ENCODE measurements at regions not wholly inside any gene's neighbourhood (a gene's known extent, or its start where the extent isn't known, plus 50 kb on each side); places are given as distances from the start of the nearest gene placed in this dataset.

DNA sequence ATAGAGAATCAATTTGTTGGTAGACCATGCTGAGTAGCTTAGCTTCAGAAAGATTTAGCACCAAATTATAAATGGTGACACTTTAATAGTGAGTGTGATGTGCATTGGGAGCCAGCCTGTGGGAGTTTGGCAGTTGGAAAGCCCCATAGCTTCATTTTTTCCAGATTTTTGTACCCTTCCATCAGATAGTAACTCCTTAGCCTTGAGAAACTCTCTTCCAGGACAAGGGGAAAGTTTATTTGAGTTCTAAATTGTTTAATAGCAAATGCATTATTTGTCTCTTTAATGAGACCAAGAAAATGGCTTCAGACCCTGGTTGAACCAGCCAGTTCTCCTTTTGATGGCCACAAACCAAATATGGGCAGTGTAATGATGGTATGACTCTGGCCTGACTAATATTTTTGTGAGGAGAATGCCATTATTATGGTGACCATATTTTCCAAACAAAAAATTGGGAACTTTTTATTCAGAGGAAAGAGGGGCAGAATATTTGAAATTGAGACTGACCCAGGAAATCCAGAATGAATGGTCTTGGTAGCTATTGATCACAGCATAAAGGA is 49.8 kb downstream of the PLCE1 start:
- Mint-ChIP-seq H3K4me3 (ENCODE audit: unreplicated experiment) (no peak overlapping the region), H3K36me3 (ENCODE audit: low read depth, unreplicated experiment) (no peaks in the 10 kb centered on the region), H3K27ac (ENCODE audit: unreplicated experiment) (no peak overlapping the region), H3K4me1 (ENCODE audit: low read depth, unreplicated experiment) (peaks cover 8% of the 10 kb centered on the region), H3K27me3 (ENCODE audit: low read depth, unreplicated experiment) (no peaks in the 10 kb centered on the region), H3K9me3 (ENCODE audit: unreplicated experiment) (no peaks in the 10 kb centered on the region)
- Histone ChIP-seq H3K4me2 (ENCODE audit: low read length) (peak overlapping the region; percentile 78), H2AFZ (ENCODE audit: low read depth, low read length) (no peak overlapping the region), H3K4me3 (ENCODE audit: insufficient read depth, low read depth, low read length) (no peak overlapping the region), H3K9ac (ENCODE audit: low read length) (no peak overlapping the region), H3K9me3 (ENCODE audit: insufficient read depth, low read depth, low read length) (no peaks in the 10 kb centered on the region), H3K27ac (ENCODE audit: low read depth, low read length) (peak overlapping the region; percentile 76), H3K27me3 (ENCODE audit: insufficient read depth, low read length) (no peaks in the 10 kb centered on the region), H3K36me3 (ENCODE audit: insufficient read depth, low read length) (no peaks in the 10 kb centered on the region), H3K4me1 (ENCODE audit: insufficient read depth, low read length) (peaks cover 18% of the 10 kb centered on the region), H4K20me1 (ENCODE audit: insufficient read depth, low read length) (no peaks in the 10 kb centered on the region), H3K79me2 (ENCODE audit: insufficient read depth, low read length) (no peaks in the 10 kb centered on the region)
- FAIRE-seq (no peak), DNase-seq (ENCODE audit: low read depth) (no peak)
- no peak for TF ChIP-seq CTCF (IDR thresholded peaks at IDR 0.05; ENCODE audit: insufficient read depth, low read depth, low read length)
- TF ChIP-seq EZH2 (IDR thresholded peaks at IDR 0.05; ENCODE audit: insufficient read depth, low read length), result no peak

GRCh38 chr10:94046098-94046497 is 52.4 kb downstream of the PLCE1 start:
- no peaks in the 10 kb centered on the region for H3K36me3 ChIP-seq (ENCODE audit: insufficient read depth, low read length)
- H4K20me1 ChIP-seq (ENCODE audit: insufficient read depth, low read length), result no peaks in the 10 kb centered on the region
- H2AFZ ChIP-seq (ENCODE audit: low read depth, low read length), result no peak overlapping the region
- H3K9ac ChIP-seq (ENCODE audit: low read length), result no peak overlapping the region
- H3K79me2 ChIP-seq (ENCODE audit: insufficient read depth, low read length), result no peaks in the 10 kb centered on the region
- peaks cover 17% of the 10 kb centered on the region for H3K4me1 ChIP-seq (ENCODE audit: insufficient read depth, low read length)
- H3K9me3 ChIP-seq (ENCODE audit: insufficient read depth, low read depth, low read length), result no peaks in the 10 kb centered on the region
- no peak for FAIRE-seq
- H3K4me1 Mint-ChIP-seq (ENCODE audit: low read depth, unreplicated experiment), result peaks cover 8% of the 10 kb centered on the region
- no peak overlapping the region for H3K4me2 ChIP-seq (ENCODE audit: low read length)
- H3K27me3 ChIP-seq (ENCODE audit: insufficient read depth, low read length), result no peaks in the 10 kb centered on the region
- H3K9me3 Mint-ChIP-seq (ENCODE audit: unreplicated experiment), result no peaks in the 10 kb centered on the region
- H3K27me3 Mint-ChIP-seq (ENCODE audit: low read depth, unreplicated experiment), result no peaks in the 10 kb centered on the region
- H3K36me3 Mint-ChIP-seq (ENCODE audit: low read depth, unreplicated experiment), result no peaks in the 10 kb centered on the region
- no peak overlapping the region for H3K27ac Mint-ChIP-seq (ENCODE audit: unreplicated experiment)
- no peak overlapping the region for H3K27ac ChIP-seq (ENCODE audit: low read depth, low read length)
- no peak for TF ChIP-seq CTCF (IDR thresholded peaks at IDR 0.05; ENCODE audit: insufficient read depth, low read depth, low read length)
- TF ChIP-seq EZH2 (IDR thresholded peaks at IDR 0.05; ENCODE audit: insufficient read depth, low read length), result no peak
- H3K4me3 Mint-ChIP-seq (ENCODE audit: unreplicated experiment), result no peak overlapping the region
- no peak for DNase-seq (ENCODE audit: low read depth)
- no peak overlapping the region for H3K4me3 ChIP-seq (ENCODE audit: insufficient read depth, low read depth, low read length)

- no peaks in the 10 kb centered on the region for H3K9me3 ChIP-seq (ENCODE audit: insufficient read depth, low read depth, low read length)
- H3K27ac Mint-ChIP-seq (ENCODE audit: unreplicated experiment), result no peak overlapping the region
- H3K4me2 ChIP-seq (ENCODE audit: low read length), result no peak overlapping the region
- no peaks in the 10 kb centered on the region for H3K79me2 ChIP-seq (ENCODE audit: insufficient read depth, low read length)
- H3K9ac ChIP-seq (ENCODE audit: low read length), result no peak overlapping the region
- peaks cover 10% of the 10 kb centered on the region for H3K4me1 ChIP-seq (ENCODE audit: insufficient read depth, low read length)
- H3K4me1 Mint-ChIP-seq (ENCODE audit: low read depth, unreplicated experiment), result peaks cover 3% of the 10 kb centered on the region
- H3K4me3 ChIP-seq (ENCODE audit: insufficient read depth, low read depth, low read length), result no peak overlapping the region
- H3K27me3 ChIP-seq (ENCODE audit: insufficient read depth, low read length), result no peaks in the 10 kb centered on the region
- no peak overlapping the region for H3K27ac ChIP-seq (ENCODE audit: low read depth, low read length)
- H3K36me3 Mint-ChIP-seq (ENCODE audit: low read depth, unreplicated experiment), result no peaks in the 10 kb centered on the region
- H2AFZ ChIP-seq (ENCODE audit: low read depth, low read length), result no peak overlapping the region
- no peak overlapping the region for H3K4me3 Mint-ChIP-seq (ENCODE audit: unreplicated experiment)
- no peak for DNase-seq (ENCODE audit: low read depth)
- H4K20me1 ChIP-seq (ENCODE audit: insufficient read depth, low read length), result no peaks in the 10 kb centered on the region
- H3K27me3 Mint-ChIP-seq (ENCODE audit: low read depth, unreplicated experiment), result no peaks in the 10 kb centered on the region
- no peaks in the 10 kb centered on the region for H3K36me3 ChIP-seq (ENCODE audit: insufficient read depth, low read length)
- no peaks in the 10 kb centered on the region for H3K9me3 Mint-ChIP-seq (ENCODE audit: unreplicated experiment)
- no peak for FAIRE-seq
- TF ChIP-seq CTCF (IDR thresholded peaks at IDR 0.05; ENCODE audit: insufficient read depth, low read depth, low read length) (no peak), EZH2 (IDR thresholded peaks at IDR 0.05; ENCODE audit: insufficient read depth, low read length) (no peak)
Observed at GRCh38 chr10:94047293-94047692, 53.6 kb downstream of the PLCE1 start.
